ENCODE measurements at regions not wholly inside any gene's neighbourhood (a gene's known extent, or its start where the extent isn't known, plus 50 kb on each side); places are given as distances from the start of the nearest gene placed in this dataset.

DNA sequence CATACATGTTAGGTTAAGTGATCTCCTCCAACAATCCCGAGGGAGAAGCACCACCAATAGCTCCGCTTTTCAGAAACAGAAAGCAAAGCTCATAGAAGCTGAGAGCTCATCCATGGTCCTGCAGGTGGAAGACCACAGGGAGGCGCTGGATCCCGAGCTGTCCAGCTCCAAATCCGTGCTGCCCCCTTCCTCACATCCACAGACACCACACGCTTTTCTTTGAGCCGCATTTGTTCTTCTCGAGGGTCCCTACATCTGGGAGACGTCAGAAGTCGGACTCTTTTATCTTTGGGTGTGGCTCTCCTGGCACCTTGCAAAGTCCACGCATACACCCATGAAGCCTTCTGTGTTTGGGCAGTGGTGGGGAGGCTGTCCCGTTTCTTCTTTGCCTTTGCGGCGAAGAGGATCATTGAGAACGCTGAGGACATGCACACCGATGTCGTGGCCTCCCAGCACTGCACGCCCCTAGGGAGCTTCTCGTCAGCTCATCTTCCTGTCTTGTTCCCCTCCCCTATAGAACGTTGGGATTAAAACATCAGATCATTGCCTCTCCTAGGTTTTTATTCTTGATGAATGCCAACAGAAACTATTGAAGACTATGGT, 184.8 kb downstream of the TEX29 start:
- TF ChIP-seq, protein P1, sequence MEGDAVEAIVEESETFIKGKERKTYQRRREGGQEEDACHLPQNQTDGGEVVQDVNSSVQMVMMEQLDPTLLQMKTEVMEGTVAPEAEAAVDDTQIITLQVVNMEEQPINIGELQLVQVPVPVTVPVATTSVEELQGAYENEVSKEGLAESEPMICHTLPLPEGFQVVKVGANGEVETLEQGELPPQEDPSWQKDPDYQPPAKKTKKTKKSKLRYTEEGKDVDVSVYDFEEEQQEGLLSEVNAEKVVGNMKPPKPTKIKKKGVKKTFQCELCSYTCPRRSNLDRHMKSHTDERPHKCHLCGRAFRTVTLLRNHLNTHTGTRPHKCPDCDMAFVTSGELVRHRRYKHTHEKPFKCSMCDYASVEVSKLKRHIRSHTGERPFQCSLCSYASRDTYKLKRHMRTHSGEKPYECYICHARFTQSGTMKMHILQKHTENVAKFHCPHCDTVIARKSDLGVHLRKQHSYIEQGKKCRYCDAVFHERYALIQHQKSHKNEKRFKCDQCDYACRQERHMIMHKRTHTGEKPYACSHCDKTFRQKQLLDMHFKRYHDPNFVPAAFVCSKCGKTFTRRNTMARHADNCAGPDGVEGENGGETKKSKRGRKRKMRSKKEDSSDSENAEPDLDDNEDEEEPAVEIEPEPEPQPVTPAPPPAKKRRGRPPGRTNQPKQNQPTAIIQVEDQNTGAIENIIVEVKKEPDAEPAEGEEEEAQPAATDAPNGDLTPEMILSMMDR (IDR thresholded peaks at IDR 0.05; ENCODE audit: low read depth, low read length, poor library complexity, severe bottlenecking) = peak; percentile 27
- TF ChIP-seq EZH2phosphoT487 (IDR thresholded peaks at IDR 0.05; ENCODE audit: borderline replicate concordance, low read length) = no peak

Data from DOHH2 (cell line).